K562 (cell line): ENCODE measurements at regions not wholly inside any gene's neighbourhood (a gene's known extent, or its start where the extent isn't known, plus 50 kb on each side); places are given as distances from the start of the nearest gene placed in this dataset.

Experiments
- ATAC-seq: fragments of 200-7000 bp; cut with Tn5 transposase; 3 replicates; pipeline ENCODE4 v1.9.1; 2020; ENCODE audit warnings: moderate library complexity
- BruUV-seq: library from RNA; stranded (reverse); fragments of 400-500 nt; replicated peaks from 2 replicates; lab custom pipeline; 2021; lab: Mats Ljungman, UMichigan
- CTCF ChIA-PET: fragments of 300-600 bp; formaldehyde crosslinking; extraction: SDS; loops from one replicate; lab custom pipeline; 2021; ENCODE audit warnings: low intra/inter-chr PET ratio; lab: Yijun Ruan, JAX
- POLR2A ChIA-PET: fragments of 300-600, 350-650 bp; sonication (Branson Sonifier 250); formaldehyde crosslinking; extraction: SDS; loops from one replicate; lab custom pipeline; 2021; ENCODE audit warnings: antibody characterized with exemption, inconsistent platforms; lab: Yijun Ruan, JAX
- DNase-seq, 4 experiments: peaks; one replicate each; pipeline versions ENCODE4 v3.0.0 to v3.0.0-alpha.2; 2011 to 2018; ENCODE audit warnings: low spot score in 3 of 4, mixed read lengths in 3 of 4; ENCODE audit errors: extremely low read depth in 1 of 4
- FAIRE-seq: peaks from 2 replicates; lab custom pipeline; 2011; peaks lifted over from hg19 to GRCh38; lab: Jason Lieb, UNC
- H2AFZ ChIP-seq: 2 replicates; pipeline ENCODE4 v1.6.0; 2011; ENCODE audit warnings: low read depth, low read length, control low read depth, inconsistent platforms
- H3K27ac ChIP-seq: fragments of 200-600 bp; 3 replicates; pipeline ENCODE4 v1.8.0; 2011; ENCODE audit warnings: low read depth, mild to moderate bottlenecking, control low read depth, inconsistent platforms, low read length, moderate library complexity, mixed read lengths; ENCODE audit errors: extremely low read depth
- H3K27me3 ChIP-seq, 2 experiments: fragments of 300-600 bp in 1 of 2; 2 replicates in 1 of 2; 3 replicates in 1 of 2; pipeline versions ENCODE4 v1.6.0 to v1.8.0; 2011; ENCODE audit warnings: inconsistent platforms in 2 of 2, low read length in 2 of 2, mild to moderate bottlenecking in 1 of 2, mixed read lengths in 1 of 2, moderate library complexity in 1 of 2; ENCODE audit not compliant: control insufficient read depth in 2 of 2, insufficient read depth in 2 of 2
- H3K36me3 ChIP-seq: fragments of 300-600 bp; 3 replicates; pipeline ENCODE4 v1.8.0; 2011; ENCODE audit warnings: mild to moderate bottlenecking, low read length, inconsistent platforms; ENCODE audit not compliant: control insufficient read depth, insufficient read depth
- H3K4me1 ChIP-seq, 2 experiments: fragments of 200-600 bp in 1 of 2; replicated peaks in 1 of 2; 2 replicates in 1 of 2; 3 replicates in 1 of 2; pipeline versions ENCODE4 v1.5.1 to v1.8.0; 2011; ENCODE audit warnings: inconsistent platforms in 2 of 2, low read length in 2 of 2, mild to moderate bottlenecking in 1 of 2, mixed read lengths in 1 of 2, moderate library complexity in 1 of 2; ENCODE audit not compliant: control insufficient read depth in 2 of 2, insufficient read depth in 2 of 2
- H3K4me2 ChIP-seq: 2 replicates; pipeline ENCODE4 v1.6.1; 2011; ENCODE audit warnings: low read length, control low read depth, inconsistent platforms, mixed read lengths; ENCODE audit not compliant: insufficient read depth
- H3K4me3 ChIP-seq: fragments of 200-600 bp; sonication (generic), shearing (Covaris generic); 2 replicates; pipeline ENCODE4 v1.5.1; 2016; ENCODE audit warnings: control low read depth, inconsistent platforms
- H3K79me2 ChIP-seq: fragments of 200-600 bp; 3 replicates; pipeline ENCODE4 v1.8.0; 2011; ENCODE audit warnings: low read length, inconsistent platforms; ENCODE audit not compliant: control insufficient read depth, insufficient read depth
- H3K9ac ChIP-seq, 2 experiments: 2 replicates each; pipeline versions ENCODE4 v1.6.0 to v1.6.1; 2011; ENCODE audit warnings: low read depth in 2 of 2, low read length in 2 of 2, control low read depth in 1 of 2, inconsistent platforms in 1 of 2, mild to moderate bottlenecking in 1 of 2, mixed read lengths in 1 of 2; ENCODE audit not compliant: insufficient read depth in 1 of 2
- H3K9me1 ChIP-seq: one replicate; pipeline ENCODE4 v1.6.0; 2011; ENCODE audit warnings: inconsistent platforms, mild to moderate bottlenecking, low read length, moderate library complexity; ENCODE audit not compliant: control insufficient read depth, insufficient read depth
- H3K9me3 ChIP-seq: replicated peaks from 2 replicates; pipeline ENCODE4 v1.5.1; 2011; ENCODE audit warnings: low read depth, low read length, inconsistent platforms; ENCODE audit not compliant: control insufficient read depth, insufficient read depth
- H4K20me1 ChIP-seq: replicated peaks from 2 replicates; pipeline ENCODE4 v1.6.1; 2011; ENCODE audit warnings: low read length, inconsistent platforms, mixed read lengths; ENCODE audit not compliant: control insufficient read depth, insufficient read depth
- ATF1 ChIP-seq, 2 experiments: fragments of 450-650 bp in 1 of 2; IDR thresholded peaks; 2 replicates each; pipeline ENCODE4 v1.6.1; 2016; ENCODE audit warnings: missing compliant biosample characterization in 1 of 2, missing genetic modification characterization in 1 of 2
- DDX20 ChIP-seq: fragments of 450-650 bp; IDR thresholded peaks from 2 replicates; pipeline ENCODE4 v1.6.1; 2016; ENCODE audit warnings: missing genetic modification characterization, low read depth, mild to moderate bottlenecking, missing compliant biosample characterization, moderate library complexity
- FIP1L1 ChIP-seq: fragments of 200-400 bp; formaldehyde crosslinking; IDR thresholded peaks from 2 replicates; pipeline ENCODE4 v1.6.1; 2018; ENCODE audit warnings: mild to moderate bottlenecking, low read depth, low read length; ENCODE audit not compliant: poor library complexity, severe bottlenecking
- HDAC3 ChIP-seq: fragments of 450-650 bp; IDR thresholded peaks from 2 replicates; pipeline ENCODE4 v1.6.1; 2018; ENCODE audit warnings: borderline replicate concordance, mild to moderate bottlenecking, moderate library complexity; ENCODE audit not compliant: partially characterized antibody
- HOXB6 ChIP-seq: fragments of 250-450 bp; sonication (Bioruptor Pico); IDR thresholded peaks from 2 replicates; pipeline ENCODE4 v1.5.1; 2022; ENCODE audit warnings: mild to moderate bottlenecking, borderline replicate concordance
- POLR2AphosphoS2 ChIP-seq: IDR thresholded peaks from 2 replicates; pipeline ENCODE4 v1.6.1; 2012; ENCODE audit warnings: low read length, improper control_type of control experiment
- PYGO2 ChIP-seq: fragments of 450-650 bp; IDR thresholded peaks from 2 replicates; pipeline ENCODE4 v1.6.1; 2016; ENCODE audit warnings: mild to moderate bottlenecking, missing genetic modification characterization, moderate library complexity, missing compliant biosample characterization
- ZNF77 ChIP-seq: fragments of 250-450 bp; sonication (Bioruptor Pico); IDR thresholded peaks from 2 replicates; pipeline ENCODE4 v1.5.0; 2020
- ZSCAN32 ChIP-seq: fragments of 450-650 bp; formaldehyde crosslinking; IDR thresholded peaks from 2 replicates; pipeline ENCODE4 v1.4.0; 2020; ENCODE audit warnings: mild to moderate bottlenecking, moderate library complexity
- WGBS: fragments of 100-300 bp; shearing (Covaris generic); methylation state at CpG from one replicate; pipeline ENCODE4 v1.1.6; 2016; ENCODE audit warnings: low coverage, mixed read lengths; ENCODE audit not compliant: insufficient coverage; ENCODE audit errors: missing lambda C conversion rate; 5-methylcytosine and 5-hydroxymethylcytosine counted together
- in situ Hi-C: fragments of 300-500 bp; cut with MboI; formaldehyde crosslinking; loops from 4 replicates; pipeline ENCODE4 v1.15.0; 2018; ENCODE audit warnings: inconsistent platforms, mixed read lengths
- intact Hi-C: fragments of 100-400 bp; cut with micrococcal nuclease; formaldehyde crosslinking; loops from 2 replicates; pipeline ENCODE4 v1.14.2; 2022
- TF ChIP-seq, protein P1 (sequence below): sonication (generic); formaldehyde crosslinking; IDR thresholded peaks from 2 replicates; pipeline ENCODE4 v1.8.1; 2023; ENCODE audit warnings: missing genetic modification reagents, mild to moderate bottlenecking, borderline replicate concordance
- TF ChIP-seq, protein P2 (sequence below): sonication (generic); formaldehyde crosslinking; IDR thresholded peaks from 2 replicates; pipeline ENCODE4 v1.9.0; 2022; ENCODE audit warnings: mild to moderate bottlenecking, missing genetic modification reagents
- TF ChIP-seq, protein P3 (sequence below), 2 experiments: fragments of 200-800 bp in 1 of 2; sonication (Bioruptor generic) in 1 of 2; sonication (generic) in 1 of 2; formaldehyde crosslinking in 1 of 2; IDR thresholded peaks in 1 of 2; conservative IDR thresholded peaks in 1 of 2; 2 replicates each; pipeline versions ENCODE4 v1.5.0 to v1.6.1; 2016 to 2020; ENCODE audit warnings: missing compliant biosample characterization in 1 of 2, missing genetic modification characterization in 1 of 2, missing genetic modification reagents in 1 of 2

DNA sequence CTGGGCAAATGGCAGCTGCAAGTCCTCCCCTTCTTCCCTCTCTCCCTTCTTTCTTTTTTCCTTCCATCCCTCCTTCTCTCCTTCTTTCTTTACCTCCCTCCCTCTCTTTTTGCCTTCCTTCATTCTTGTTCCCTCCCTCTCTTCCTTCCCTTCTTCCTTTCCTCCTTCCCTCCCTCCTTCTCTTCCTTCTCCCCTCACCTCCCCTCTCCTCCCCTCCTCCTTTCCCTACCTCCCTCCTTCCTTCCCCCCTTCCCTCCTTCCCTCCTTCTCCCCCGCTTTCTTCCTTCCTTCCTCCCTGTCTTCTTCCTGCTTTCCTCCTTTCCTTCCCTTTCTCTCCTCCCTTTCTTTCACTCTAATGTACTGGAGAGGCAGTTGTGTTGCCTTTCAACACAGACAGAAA is 110.8 kb upstream of the SALL1 start (continued):
- no peak for TF ChIP-seq HOXB6 (CRISPR knock-in tag)

DNA sequence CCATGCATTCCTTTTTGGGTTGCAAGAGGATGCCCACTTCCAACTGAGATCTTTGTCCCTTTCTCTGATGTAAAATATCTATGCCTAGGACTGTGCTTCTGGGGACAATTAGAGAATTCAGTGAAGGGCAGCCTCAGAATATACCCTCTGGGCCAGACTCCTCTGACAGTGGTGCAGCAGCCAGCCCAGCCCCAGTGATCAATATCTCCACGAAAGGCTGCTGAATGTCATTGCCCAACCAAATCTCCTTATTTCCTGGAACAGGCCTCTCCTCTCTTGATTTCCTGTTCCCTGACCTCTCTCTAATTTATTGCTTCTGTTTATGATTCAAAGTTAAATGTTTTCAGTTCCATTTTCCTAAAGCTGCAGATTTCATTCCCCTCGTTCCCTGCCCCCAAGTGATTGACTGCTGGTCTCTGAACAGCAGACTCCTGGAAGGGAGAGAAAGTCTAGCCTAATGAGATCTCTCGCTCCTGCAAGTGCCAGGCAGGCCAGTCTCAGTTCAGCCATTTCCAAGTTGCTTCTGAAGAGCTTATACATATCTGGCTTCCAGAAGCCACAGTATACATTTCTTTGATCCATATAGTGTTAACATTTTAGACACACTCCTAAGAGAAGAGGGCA is 104.4 kb upstream of the SALL1 start:
- CTCF ChIA-PET: no interaction called here
- no peak overlapping the region for H3K9ac ChIP-seq
- no peak overlapping the region for H2AFZ ChIP-seq
- H4K20me1 ChIP-seq: no peaks in the 10 kb centered on the region
- H3K36me3 ChIP-seq: no peaks in the 10 kb centered on the region
- FAIRE-seq (no peak), ATAC-seq (no peak), DNase-seq (no peak)
- H3K27ac ChIP-seq: no peak overlapping the region
- POLR2A ChIA-PET: interaction anchor here (0.7 kb wide), 1 partner anchor 76 kb away, joined by 3 read pairs; no protein-coding TSS in a partner anchor
- no peak overlapping the region for H3K4me3 ChIP-seq
- BruUV-seq: no TSS peak
- H3K4me1 ChIP-seq: no peaks in the 10 kb centered on the region
- H3K9me1 ChIP-seq: no peaks in the 10 kb centered on the region
- H3K4me2 ChIP-seq: no peak overlapping the region
- no peaks in the 10 kb centered on the region for H3K79me2 ChIP-seq
- WGBS: 0% methylated on average over 3 of the region's 3 CpGs
- in situ Hi-C loops: no loop called here
- no peaks in the 10 kb centered on the region for H3K27me3 ChIP-seq
- intact Hi-C loops: no loop called here
- H3K9me3 ChIP-seq: no peaks in the 10 kb centered on the region
- TF ChIP-seq ZNF77 (CRISPR knock-in tag) (no peak), ZSCAN32 (no peak), ATF1 (CRISPR knock-in tag; IDR thresholded peaks at IDR 0.05) (no peak), ATF1 (tag; IDR thresholded peaks at IDR 0.05) (no peak), FIP1L1 (no peak), POLR2AphosphoS2 (no peak), PYGO2 (tag) (no peak), DDX20 (no peak), HDAC3 (no peak)
- TF ChIP-seq, protein P1, sequence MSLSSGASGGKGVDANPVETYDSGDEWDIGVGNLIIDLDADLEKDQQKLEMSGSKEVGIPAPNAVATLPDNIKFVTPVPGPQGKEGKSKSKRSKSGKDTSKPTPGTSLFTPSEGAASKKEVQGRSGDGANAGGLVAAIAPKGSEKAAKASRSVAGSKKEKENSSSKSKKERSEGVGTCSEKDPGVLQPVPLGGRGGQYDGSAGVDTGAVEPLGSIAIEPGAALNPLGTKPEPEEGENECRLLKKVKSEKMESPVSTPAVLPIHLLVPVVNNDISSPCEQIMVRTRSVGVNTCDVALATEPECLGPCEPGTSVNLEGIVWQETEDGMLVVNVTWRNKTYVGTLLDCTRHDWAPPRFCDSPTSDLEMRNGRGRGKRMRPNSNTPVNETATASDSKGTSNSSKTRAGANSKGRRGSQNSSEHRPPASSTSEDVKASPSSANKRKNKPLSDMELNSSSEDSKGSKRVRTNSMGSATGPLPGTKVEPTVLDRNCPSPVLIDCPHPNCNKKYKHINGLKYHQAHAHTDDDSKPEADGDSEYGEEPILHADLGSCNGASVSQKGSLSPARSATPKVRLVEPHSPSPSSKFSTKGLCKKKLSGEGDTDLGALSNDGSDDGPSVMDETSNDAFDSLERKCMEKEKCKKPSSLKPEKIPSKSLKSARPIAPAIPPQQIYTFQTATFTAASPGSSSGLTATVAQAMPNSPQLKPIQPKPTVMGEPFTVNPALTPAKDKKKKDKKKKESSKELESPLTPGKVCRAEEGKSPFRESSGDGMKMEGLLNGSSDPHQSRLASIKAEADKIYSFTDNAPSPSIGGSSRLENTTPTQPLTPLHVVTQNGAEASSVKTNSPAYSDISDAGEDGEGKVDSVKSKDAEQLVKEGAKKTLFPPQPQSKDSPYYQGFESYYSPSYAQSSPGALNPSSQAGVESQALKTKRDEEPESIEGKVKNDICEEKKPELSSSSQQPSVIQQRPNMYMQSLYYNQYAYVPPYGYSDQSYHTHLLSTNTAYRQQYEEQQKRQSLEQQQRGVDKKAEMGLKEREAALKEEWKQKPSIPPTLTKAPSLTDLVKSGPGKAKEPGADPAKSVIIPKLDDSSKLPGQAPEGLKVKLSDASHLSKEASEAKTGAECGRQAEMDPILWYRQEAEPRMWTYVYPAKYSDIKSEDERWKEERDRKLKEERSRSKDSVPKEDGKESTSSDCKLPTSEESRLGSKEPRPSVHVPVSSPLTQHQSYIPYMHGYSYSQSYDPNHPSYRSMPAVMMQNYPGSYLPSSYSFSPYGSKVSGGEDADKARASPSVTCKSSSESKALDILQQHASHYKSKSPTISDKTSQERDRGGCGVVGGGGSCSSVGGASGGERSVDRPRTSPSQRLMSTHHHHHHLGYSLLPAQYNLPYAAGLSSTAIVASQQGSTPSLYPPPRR (CRISPR knock-in tag): no peak
- TF ChIP-seq, protein P2, sequence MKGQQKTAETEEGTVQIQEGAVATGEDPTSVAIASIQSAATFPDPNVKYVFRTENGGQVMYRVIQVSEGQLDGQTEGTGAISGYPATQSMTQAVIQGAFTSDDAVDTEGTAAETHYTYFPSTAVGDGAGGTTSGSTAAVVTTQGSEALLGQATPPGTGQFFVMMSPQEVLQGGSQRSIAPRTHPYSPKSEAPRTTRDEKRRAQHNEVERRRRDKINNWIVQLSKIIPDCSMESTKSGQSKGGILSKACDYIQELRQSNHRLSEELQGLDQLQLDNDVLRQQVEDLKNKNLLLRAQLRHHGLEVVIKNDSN (CRISPR knock-in tag): no peak
- TF ChIP-seq, protein P3, sequence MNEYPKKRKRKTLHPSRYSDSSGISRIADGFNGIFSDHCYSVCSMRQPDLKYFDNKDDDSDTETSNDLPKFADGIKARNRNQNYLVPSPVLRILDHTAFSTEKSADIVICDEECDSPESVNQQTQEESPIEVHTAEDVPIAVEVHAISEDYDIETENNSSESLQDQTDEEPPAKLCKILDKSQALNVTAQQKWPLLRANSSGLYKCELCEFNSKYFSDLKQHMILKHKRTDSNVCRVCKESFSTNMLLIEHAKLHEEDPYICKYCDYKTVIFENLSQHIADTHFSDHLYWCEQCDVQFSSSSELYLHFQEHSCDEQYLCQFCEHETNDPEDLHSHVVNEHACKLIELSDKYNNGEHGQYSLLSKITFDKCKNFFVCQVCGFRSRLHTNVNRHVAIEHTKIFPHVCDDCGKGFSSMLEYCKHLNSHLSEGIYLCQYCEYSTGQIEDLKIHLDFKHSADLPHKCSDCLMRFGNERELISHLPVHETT (CRISPR knock-in tag; conservative IDR thresholded peaks at IDR 0.05 in 1 of 2, IDR thresholded peaks at IDR 0.05 in 1 of 2): no peak
